ENCODE measurements at regions not wholly inside any gene's neighbourhood (a gene's known extent, or its start where the extent isn't known, plus 50 kb on each side); places are given as distances from the start of the nearest gene placed in this dataset.

DNA sequence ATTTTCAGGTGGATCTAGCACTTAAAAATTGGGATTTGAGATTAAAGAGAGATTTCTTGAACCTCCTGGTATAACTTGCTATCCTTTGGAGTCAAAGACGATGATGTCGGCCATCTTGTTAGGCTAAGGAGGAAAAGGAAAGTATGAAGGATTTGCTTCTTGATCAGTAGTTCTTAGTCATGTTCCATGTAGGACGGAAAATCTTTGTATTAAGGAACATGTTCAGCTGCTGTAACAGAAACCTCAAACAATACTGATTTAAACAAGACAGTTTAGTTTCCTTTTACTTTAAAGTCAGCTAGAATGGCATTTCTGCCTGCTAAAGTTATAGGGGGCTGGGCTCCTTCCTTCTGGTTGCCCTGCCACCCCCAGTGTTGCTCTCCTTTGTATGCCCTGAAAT is 56.4 kb upstream of the MGAT5 start:
- TF ChIP-seq, protein P1, sequence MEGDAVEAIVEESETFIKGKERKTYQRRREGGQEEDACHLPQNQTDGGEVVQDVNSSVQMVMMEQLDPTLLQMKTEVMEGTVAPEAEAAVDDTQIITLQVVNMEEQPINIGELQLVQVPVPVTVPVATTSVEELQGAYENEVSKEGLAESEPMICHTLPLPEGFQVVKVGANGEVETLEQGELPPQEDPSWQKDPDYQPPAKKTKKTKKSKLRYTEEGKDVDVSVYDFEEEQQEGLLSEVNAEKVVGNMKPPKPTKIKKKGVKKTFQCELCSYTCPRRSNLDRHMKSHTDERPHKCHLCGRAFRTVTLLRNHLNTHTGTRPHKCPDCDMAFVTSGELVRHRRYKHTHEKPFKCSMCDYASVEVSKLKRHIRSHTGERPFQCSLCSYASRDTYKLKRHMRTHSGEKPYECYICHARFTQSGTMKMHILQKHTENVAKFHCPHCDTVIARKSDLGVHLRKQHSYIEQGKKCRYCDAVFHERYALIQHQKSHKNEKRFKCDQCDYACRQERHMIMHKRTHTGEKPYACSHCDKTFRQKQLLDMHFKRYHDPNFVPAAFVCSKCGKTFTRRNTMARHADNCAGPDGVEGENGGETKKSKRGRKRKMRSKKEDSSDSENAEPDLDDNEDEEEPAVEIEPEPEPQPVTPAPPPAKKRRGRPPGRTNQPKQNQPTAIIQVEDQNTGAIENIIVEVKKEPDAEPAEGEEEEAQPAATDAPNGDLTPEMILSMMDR (IDR thresholded peaks at IDR 0.05; ENCODE audit: low read depth, low read length): no peak
- TF ChIP-seq EZH2phosphoT487 (IDR thresholded peaks at IDR 0.05; ENCODE audit: low read depth): no peak

All from OCI-LY3 (cell line).